Superior temporal gyrus (tissue), 1 donor: ENCODE measurements at regions not wholly inside any gene's neighbourhood (a gene's known extent, or its start where the extent isn't known, plus 50 kb on each side); places are given as distances from the start of the nearest gene placed in this dataset.
"Not testable (repeated sequence)": the region's sequence is repeated elsewhere in the genome, so short reads cannot be mapped to it uniquely, and the experiment has no call there.

ENCODE experiments used
- DNase-seq: peaks from one replicate; pipeline ENCODE4 v3.0.0-alpha.2; 2016; ENCODE audit errors: extremely low spot score

DNA sequence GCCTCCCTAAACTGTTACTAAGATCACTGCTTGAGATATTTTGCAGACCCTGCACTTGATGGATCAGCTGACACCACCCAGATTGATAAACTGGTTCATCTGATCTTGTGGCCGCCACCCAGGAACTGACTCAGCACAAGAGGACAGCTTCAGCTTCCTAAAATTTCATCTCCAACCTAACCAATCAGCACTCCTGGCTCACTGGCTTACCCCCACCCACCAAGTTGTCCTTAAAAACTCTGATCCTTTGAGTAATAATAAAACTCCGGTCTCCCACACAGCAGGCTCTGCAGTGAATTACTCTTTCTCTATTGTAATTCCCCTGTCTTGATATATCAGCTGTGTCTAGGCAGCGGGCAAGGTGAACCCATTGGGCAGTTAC, 174.8 kb downstream of the UTP18 start:
- DNase-seq = no peak

DNA sequence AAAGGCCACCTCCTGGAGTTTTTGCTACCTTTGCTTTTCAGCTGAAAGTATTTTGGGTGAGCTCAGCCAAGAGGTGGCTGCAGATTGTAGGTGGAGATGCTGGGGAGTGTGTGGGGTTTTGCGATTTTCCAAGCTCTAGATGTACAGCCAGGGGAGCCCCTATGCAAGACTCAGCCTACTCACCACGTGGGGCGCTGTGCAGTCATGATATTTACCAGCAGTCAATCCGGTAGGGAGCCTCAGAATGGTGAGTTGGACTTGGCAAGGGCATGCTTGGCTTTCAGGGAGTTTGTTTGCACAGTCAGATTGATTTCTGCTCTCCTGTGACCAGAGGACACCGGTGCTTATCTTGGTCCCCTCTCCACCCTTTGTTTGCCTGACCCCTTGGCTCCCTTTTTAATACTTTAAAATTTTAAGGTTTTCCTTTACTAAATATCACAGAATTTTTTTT, 175.3 kb downstream of the UTP18 start:
- peak; percentile 48 for DNase-seq

DNA sequence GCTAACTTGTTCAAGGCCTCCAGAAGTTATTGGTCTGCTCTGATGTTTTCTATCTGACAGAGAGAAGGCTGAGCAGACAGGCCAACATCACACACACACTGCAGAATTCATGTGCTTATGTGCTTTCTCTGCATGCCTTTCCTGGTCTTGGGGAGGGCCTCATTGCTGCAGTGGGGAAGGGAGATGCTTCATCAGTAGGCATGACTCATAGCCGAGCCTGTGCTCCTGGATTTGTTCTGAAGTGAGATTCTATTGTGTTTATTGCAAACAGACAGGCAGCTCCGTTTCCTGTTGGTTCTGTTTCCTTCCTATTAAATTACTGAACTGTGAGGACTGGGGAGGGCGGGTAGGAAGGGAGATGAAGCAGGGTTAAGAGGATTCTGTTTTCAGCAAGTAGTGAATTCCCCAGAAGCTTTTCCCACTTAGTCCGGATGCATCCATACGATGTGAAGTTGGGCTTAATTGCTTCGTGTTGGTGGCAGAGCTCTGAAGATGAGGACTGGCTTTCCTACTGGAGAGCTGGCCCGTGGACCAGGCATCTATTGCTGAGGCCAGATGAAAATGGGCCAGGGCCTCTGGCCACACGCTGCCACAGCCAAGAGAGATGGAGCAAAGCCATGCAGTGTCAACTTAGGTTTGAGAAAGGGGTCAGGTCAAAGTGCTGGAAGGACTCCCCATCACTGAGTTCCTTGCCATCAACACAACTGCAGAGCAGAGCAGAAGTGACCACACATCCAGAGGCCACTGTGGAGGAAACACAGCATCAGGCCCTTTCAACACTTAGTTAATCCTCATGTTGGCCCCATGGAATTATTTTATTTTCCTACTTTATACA, 179.3 kb downstream of the UTP18 start:
- no peak for DNase-seq

DNA sequence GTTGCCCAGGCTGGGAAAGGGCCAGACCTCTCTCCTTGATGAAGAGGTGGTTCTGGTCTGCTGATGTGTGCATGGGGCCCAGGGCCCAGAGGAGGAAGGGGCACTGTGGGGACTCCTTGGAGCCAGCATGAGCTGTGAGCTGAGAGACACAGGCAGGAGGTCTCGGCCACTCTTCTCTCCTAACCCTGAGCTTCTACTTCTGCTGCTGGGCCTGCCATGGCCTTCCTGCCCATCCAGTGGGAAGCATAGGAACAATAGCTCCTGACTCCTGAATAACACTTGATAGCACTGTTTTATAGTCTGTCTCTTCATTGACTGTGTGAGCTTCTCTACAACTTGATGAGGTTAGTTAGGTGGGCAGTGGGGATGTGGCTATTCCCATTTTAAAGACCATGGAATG, 181.1 kb downstream of the UTP18 start:
- DNase-seq = no peak

DNA sequence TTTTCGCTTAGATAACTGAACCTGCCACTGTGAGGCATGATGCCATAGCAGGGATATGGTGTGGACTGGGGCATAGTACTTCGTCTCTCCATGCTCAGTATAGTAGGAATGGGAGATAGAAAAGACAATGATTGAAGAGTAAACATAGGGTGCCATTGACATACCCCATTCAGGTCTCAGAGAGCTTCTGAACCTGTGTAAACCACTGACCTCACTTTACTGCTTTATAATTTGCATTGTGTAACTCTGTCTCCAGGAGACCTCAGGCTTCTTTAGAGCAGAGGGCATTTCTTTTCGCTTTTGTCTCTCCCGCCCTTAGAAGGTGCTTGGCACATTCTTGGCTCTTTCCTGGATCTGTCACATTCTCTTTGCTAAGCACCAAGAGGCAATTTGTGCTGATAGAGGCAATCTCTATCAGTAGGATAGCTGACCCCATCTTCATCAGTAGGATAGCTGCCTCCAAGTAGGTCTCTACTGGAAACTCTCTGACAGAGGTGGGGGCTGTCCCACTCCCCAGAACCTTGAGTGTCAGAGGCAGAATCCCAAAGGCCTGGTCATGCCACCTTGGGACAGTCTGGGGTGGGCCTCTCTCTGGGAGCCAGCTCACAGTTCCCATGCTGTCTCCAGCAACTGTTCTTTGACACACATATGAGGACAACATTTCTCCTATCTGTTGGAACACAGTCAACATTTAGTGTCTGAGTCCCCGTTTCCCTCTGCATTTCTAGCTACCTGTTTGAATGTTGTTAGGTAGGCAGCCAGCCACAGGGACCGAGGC, 181.9 kb downstream of the UTP18 start:
- DNase-seq = no peak

DNA sequence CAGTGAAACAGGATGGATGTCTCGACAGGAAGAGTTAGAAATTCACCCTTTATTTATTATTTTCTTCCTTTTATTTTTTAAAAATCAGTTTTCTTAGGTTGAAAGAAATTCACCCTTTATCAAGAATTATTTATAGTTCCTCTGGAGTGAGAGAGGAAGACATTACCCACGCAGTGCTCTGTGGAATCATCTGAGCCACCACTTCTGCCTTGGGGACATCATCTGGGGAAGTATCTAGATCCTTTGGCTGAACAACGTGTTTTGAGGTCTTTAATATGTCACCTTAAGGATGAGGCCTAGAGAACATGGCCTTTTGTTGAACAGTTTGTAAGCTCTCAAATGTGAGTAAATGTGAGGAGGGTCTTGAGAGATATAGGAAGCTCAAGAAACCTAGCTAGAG, 183.3 kb downstream of the UTP18 start:
- no peak for DNase-seq

DNA sequence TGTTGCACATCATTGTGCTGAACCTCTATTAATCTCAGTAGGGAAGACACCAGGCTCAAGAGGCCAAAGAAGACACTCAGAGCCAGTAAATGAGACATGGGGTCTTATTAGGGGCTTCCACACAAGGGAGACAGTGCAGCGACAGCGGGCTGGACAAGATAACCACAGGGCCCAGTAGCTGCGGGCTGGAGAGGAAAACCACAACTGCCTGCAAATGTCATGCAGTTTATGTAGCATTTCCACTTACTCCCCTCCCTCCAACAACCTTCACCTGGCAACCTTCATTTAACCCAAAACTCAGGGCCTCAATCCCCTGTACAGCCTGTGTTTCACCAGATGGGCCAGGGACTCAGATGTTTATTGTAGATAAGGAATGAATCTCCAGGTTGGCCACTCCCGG, 185.6 kb downstream of the UTP18 start:
- no peak for DNase-seq

DNA sequence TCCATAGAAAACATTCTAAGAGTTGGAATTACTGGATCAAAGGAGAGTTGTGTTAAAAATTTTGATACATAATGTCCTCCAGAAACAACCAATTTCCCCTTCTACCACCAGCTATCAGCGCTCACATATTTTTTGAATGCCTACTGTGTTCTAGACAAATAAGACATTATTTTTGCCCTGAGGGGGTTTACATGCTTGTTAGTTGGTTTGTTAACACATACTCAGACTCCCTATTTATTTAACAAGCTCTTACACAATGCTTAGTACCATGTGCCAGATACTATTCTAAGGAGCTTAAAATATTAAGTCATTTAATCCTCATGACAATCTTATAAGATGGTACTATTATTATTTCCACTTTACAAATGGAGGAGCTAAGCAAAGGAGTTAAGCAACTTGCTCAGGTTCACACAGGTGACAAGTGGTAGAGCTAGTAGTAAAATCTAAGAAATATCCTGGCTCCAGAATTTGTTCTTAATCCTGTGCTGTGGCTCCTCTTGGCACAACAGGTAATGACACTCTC, 194.2 kb downstream of the UTP18 start:
- no peak for DNase-seq

DNA sequence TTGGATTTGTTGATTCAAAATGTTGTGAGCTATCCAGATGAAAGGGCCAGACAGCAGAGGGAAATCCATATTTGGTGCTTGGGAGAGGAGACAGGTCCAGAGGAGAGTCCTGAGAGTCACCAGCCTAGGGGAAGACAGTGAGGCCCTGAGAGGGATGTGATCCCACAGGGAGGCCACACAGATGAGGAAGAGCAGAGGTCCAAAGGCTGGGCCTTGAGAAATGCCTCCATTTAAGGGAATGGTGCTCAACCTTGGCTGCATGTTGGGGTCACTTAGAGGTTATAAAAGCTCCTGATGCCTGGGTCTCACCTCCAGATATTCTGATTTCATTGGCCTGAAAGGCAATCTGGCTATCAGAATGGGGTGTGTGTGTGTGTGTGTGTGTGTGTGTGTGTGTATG, 194.9 kb downstream of the UTP18 start:
- DNase-seq = no peak

DNA sequence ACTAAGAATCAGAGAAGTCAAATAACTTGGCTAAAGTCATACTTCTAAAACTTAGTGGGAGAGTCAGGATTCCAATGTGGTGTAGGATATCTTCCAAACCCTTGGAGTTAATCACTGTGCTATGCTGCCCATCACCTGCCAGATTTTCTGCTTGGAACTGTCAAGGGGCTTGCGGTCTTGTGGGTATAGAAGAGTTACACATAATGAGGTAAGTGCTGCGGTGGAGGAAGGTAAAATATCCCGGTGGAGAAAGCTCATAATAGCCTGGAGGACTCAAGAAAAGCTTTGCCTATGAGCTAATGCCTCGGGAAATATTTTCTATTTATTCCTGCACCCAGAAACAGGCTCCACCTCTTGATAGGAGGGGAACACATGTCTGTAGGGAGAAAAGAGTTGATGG, 195.6 kb downstream of the UTP18 start:
- DNase-seq = no peak

DNA sequence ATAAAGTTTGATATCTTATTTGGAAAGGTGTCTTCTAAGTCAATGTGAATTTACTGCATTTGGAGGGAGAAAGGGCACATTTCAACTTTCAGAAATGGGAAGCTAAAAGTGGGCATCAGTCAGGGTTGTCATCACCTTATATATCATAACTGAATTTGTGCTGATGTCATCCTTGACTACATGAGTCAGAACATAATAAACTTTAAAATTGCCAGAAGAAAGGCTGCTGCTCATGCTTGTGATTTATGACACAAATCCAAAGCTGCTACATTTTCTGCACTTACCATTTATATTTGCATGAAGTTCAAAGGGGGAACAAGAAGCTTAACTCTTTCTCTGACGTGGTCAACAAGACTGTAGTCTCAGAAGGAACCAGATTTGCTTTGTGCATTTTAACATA, 196.6 kb downstream of the UTP18 start:
- DNase-seq = no peak

DNA sequence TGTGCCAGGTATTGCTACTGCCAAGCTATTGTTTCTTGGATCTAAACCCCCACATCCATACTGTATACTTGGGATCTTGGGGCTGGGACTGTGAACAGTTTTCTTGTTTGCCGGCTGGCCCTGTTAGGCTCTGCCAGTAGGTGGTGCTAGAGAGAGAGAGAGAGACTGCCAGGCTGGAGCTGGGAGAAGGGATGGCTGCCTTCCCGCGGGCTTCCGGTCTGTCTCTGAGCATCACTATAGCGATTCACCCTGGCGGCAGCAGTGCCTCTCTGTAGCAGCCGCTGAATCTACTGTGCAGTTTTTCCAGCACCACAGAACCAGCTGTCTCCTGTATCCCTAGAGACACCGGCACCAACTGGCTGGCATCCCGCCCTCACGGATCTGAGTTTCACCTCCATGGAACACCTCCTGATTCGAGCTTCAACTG, 201.2 kb downstream of the UTP18 start:
- DNase-seq = peak; percentile 59

DNA sequence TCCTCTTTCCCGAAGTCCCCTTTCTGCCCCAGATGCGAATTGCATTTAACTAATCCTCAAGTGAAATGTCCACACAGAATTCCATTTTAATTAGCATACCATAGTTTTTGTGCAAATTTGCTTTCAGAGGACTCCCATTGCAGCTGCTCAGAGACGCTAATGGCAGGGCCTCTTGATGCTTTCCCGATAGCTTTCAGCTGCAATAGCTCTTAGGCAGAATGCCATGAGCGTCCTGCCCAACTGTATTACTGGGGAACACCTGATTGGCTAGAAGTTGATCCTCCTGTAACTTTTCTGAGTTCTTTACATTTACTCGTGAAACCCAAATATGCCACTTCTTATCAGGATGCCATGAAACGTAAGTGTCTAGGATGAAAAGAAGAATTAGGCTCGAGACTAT, 203.0 kb downstream of the UTP18 start:
- DNase-seq = no peak

DNA sequence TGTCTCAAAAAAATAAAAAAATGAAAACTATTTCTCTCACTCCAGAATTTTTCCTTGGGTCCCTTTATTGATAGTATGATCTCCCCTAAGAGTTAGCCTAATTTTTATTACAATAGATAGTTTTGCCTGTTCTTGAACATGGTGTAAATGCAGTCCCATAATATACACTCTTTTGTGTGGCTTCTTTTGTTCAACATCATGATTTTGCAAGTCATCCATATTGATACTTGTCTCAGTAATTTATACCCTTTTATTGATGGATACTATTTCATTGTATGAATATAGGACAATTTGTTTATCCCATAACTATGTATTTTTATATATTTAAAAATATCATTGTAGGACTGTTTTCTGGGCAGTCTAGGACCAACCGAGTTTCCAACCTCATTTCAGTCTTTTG, 207.0 kb downstream of the UTP18 start:
- DNase-seq = no peak

DNA sequence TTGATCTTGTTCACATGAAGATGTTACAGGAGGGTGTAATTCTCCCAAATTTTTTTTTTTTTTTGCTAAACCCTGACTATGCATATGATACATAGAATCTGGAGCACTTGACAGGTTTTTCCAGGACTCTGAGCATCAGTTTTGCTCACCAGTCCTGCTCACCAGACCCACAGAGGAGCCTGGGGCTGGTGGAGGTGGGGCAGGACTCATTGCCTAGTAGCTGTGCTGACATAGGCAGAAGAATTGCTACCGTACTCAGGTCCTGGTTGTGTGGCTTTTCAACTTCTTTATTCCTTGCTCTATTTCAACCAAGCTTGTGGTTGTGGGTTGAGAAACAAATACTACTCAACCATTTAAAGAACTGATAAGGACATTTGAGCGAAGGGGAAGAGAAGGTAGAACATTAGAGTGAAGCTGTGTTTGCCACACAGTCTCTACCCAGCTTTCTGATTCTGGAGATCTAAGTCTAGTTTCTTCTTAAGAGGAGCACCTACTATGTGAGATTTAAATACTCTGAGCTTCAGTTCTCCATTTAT, 212.4 kb downstream of the UTP18 start:
- DNase-seq = no peak

DNA sequence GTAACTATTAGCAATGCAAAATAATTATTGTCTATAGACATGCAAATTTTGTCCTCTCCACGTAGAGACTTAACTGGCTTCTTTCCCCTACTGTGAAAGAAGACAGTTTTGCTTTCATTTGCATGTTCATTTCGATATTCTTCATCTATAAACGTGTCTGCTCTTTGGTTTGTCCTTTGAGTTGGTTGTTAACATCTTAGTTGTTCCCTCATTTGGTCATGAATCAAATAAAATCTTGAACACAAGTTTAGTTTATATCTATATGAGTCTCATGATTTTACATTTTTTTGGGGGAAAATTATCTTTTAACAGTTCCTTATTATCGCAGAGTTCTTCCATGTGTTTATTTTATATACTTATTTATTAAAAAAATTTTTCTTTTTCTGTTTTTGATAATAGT, 214.4 kb downstream of the UTP18 start:
- DNase-seq = no peak

DNA sequence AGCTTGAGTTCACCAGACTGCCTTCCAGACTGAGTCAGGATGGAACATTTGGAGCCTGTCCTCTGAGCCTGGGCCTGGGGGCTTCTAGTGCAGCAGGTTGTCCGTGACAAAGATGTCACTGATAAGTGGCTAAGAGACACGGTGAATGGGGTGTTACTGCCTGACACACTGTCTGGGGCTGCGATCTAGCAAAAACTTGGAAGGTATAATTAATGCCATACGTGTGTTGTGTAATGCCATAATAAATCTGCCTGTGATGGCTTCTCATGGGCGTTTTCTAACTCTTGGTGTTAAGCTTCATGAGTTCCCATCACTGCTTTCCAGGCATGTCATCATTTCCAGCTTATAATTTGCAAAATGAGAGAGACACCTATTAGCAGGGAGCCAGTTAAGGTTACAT, 215.4 kb downstream of the UTP18 start:
- DNase-seq = no peak

DNA sequence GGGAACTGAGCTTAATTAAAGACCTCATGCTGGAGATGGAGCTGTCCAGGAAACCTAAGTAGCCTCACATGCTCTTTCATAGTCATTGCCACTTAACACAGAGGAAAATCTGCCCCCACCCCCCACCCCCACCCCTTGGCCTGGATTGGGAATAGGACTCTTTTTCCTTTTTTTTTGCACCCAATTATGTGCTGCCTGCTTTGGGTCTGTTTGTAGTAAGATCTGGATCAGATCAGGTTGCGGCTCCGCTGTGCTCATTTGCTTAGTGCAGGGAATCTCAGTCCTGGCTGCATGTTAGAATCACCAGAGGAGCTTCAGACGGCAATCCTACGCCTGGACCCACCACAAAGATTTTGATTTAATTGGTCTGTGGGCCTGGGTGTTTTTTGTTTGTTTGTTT, 219.0 kb downstream of the UTP18 start:
- no peak for DNase-seq

DNA sequence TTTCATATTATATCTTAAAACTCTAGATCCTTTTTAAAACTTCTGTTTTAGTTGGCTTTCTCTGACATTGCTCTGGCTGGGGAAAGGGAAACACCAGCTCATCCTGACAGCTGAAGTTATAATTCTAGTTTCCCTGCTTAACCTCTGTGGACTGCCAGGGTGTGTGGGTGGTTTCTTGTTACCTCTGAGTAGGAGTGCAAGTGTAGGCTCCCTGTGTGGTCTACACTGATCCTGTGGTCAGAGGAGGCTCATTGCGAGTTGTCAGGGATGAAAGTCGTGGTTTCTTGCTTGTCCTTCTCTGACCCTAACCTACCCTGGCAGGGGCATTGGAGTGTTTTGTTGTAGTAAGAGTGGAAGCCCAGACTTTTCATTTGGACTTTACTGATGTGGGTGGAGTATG, 221.0 kb downstream of the UTP18 start:
- DNase-seq = no peak

DNA sequence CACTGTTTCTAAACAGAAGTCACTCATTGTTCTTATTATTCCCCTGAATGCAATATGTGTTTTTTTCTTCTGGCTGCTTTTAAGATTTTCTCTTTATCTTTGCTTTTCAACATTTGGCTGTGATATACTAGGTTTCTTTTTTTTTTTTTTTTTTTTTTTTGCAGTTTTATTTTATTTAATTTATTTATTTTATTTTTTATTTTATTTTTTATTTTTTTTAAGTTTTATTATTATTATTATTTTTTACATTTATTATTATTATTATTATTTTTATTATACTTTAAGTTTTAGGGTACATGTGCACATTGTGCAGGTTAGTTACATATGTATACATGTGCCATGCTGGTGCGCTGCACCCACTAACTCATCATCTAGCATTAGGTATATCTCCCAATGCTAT, 221.9 kb downstream of the UTP18 start:
- not testable (repeated sequence) for DNase-seq

DNA sequence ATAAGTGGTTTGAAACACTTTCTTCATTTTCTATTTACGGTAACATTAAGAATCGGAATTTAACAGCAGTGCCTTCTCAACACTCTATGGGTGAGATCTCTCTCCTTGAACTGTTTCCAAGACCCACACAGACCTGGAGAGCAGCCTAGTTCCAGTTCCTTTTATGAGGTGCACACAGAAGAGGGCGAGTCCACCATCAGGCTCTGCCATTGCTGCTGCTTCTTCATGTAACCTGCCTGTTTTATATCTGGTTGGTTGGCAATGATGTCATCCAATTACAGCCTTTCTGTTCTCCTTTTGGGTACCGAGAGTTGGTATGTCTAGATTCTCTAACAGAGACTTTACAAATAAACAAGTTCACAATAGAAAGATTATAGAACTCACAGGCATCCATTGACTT, 225.7 kb downstream of the UTP18 start:
- peak; percentile 25 for DNase-seq

DNA sequence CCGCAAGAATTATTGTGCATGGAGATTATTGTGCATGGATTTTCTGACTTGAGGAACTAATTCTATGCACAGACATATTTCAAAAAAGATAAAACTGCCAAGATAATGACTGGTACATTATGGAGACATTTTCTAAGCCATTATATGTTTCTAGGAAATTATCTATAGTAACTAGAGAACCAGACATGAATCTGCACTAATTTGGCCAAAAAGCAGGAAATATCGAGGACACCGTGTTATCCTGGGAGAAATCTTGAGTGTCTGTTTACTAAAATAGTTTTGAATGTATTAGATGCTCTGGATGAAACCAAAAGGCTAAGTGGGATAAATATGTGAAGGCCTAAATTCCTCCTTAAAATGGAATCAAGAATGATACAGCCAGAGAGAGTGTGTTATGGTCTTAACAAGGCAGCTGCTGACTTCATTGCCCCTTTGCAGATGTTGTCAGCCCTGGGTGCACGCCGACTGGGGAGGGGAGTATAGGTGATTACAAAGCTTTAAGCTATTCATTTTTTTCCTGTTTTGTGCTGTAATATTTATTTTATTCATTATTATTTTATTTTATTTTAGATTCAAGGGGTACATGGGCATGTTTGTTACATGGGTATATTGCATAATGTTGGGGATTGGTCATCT, 226.7 kb downstream of the UTP18 start:
- no peak for DNase-seq
